HG03342 (cell line): ENCODE measurements at regions not wholly inside any gene's neighbourhood (a gene's known extent, or its start where the extent isn't known, plus 50 kb on each side); places are given as distances from the start of the nearest gene placed in this dataset.
"Not testable (repeated sequence)": the region's sequence is repeated elsewhere in the genome, so short reads cannot be mapped to it uniquely, and the experiment has no call there.

Experiments used
- ATAC-seq: cut with Tn5 transposase; IDR thresholded peaks from one replicate; pipeline ENCODE4 v1.9.1; 2021; ENCODE audit warnings: mild to moderate bottlenecking, moderate library complexity; ENCODE audit not compliant: unreplicated experiment

- no peak for ATAC-seq
These were observed 249.6 kb upstream of the B3GAT1 start for GRCh38 chr11:134661660-134662059.

GRCh38 chr11:134660416-134660815 lies 248.4 kb upstream of the B3GAT1 start:
- ATAC-seq = no peak

DNA sequence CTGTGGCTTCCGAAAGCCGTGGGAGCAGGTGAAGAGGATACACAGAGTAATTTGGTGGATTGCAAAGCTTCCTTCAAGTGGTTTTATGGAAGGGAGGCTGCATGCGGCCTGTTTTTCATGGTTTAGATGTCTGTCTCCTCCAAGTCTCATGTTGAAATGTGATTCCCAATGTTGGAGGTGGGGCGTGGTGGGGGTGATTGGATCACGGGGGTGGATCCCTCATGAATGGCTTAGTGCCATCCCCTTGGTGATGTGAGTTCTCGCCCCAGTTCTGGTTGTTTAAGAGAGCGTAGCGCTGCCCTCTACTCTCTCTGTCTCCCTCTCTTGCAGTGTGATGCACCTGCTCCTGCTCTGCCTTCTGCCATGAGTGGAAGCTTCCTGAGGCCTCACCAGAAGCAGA lies 247.8 kb upstream of the B3GAT1 start:
- ATAC-seq = no peak

GRCh38 chr11:134658481-134659225 lies 246.6 kb upstream of the B3GAT1 start:
- ATAC-seq = no peak

- ATAC-seq = no peak
These were observed 245.6 kb upstream of the B3GAT1 start for GRCh38 chr11:134657631-134658030.

DNA sequence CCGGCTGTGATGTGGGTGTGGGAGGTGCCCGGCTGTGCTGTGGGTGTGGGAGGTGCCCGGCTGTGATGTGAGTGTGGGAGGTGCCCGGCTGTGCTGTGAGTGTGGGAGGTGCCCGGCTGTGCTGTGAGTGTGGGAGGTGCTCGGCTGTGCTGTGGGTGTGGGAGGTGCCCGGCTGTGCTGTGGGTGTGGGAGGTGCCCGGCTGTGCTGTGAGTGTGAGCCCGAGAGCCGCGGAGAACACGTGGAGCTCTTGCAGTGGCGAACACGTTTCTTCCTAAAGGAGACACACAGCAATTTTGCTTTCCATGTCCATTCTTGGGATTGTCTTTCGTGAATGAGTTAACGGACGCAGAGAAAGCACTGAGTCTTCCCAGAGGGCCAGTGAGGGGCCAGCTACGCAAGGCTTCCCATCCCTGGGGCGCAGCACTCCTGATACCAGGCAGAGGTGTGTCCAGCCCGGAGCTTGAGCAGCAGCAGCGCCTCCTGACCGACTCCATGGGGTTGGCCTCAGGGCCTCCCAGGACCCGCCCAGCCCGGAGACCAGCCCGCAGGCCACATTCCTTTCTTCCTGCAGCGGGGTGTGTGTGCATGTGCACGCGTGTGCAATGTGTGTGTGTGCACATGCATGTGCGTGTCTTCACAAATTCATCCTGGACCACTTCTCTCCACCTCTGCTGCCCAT lies 245.0 kb upstream of the B3GAT1 start:
- no peak for ATAC-seq

- ATAC-seq = not testable (repeated sequence)
These were observed 244.2 kb upstream of the B3GAT1 start for GRCh38 chr11:134656086-134656840.

- no peak for ATAC-seq
These were observed 243.3 kb upstream of the B3GAT1 start for GRCh38 chr11:134655189-134655989.

DNA sequence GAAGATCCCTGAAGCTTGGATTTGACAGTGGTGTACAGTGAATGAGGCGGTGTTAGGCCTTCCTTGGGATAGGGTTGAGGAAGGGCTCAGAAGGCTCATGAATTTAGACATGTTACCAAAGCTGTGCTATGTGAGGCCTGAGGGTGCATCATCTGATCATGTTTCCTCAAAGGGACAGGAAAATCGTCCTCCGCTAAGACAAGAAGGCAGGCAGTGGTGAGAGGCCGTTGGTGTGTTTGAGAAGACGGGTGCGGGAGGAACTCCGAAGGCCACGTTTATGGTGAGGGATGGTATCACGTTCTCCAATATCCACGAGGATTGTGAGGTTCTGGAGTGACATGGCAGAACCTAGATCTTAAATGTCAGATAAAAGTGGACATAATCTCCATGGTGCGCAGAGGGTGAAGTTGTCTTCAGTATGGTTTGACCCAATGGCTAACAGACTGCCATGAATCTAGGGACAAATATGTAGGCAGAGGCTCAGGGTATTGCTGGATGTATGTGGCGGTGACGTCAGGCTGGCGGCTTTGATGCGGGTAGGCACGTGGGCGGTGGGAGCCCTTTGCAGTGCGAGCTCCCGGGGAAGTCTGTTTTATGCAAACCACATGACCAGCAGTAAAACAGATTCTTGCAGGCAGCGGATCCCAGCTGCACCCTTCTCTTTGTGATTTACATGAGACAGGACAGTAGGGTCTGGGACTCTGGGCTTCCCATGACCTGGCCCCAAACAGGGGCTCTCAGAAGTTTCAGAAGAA lies 242.3 kb upstream of the B3GAT1 start:
- no peak for ATAC-seq

- ATAC-seq = no peak
These were observed 240.7 kb upstream of the B3GAT1 start for GRCh38 chr11:134652586-134653255.

- ATAC-seq = no peak
These were observed 235.2 kb upstream of the B3GAT1 start for GRCh38 chr11:134647066-134647743.

DNA sequence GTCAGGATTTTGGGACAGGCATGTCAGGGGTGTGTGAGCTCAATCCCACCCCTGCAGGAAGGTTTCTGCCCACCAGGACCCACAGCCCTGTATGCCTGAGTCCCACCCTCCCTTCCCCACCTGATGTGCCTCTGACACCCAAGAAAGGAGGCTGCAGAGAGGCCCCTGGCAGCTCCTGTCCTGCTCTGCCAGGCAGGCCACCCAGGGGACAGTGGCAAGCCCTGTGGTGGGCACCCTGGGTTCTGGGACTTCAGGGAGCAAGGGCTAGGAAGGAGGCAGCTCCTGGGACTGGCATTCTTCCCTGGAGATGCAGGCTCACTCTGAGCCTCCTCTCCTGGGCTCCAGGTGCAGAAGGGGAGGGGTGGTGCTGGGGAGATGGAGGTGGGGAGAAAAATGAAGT lies 234.5 kb upstream of the B3GAT1 start:
- ATAC-seq = no peak

DNA sequence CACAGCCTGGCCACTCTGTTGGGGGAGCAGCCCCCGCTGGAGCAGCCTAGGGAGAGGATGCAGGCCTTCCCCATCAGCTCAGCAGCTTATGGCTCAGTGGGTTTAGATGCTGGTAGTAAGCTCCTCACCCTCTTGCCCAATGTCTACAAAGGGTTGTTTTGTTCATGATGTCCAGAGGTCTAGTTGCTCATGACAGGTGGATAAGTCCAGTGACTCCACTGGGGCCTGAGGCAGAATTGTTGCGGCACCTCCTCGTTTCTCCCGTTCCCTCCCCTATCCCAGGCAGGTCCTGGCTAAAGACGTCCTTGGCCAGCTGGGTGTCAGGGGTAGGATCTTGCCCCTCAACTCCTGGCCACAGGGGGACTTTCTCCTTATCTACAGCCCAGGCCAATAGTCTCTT lies 233.5 kb upstream of the B3GAT1 start:
- no peak for ATAC-seq

GRCh38 chr11:134644476-134645456 lies 232.7 kb upstream of the B3GAT1 start:
- ATAC-seq = no peak

DNA sequence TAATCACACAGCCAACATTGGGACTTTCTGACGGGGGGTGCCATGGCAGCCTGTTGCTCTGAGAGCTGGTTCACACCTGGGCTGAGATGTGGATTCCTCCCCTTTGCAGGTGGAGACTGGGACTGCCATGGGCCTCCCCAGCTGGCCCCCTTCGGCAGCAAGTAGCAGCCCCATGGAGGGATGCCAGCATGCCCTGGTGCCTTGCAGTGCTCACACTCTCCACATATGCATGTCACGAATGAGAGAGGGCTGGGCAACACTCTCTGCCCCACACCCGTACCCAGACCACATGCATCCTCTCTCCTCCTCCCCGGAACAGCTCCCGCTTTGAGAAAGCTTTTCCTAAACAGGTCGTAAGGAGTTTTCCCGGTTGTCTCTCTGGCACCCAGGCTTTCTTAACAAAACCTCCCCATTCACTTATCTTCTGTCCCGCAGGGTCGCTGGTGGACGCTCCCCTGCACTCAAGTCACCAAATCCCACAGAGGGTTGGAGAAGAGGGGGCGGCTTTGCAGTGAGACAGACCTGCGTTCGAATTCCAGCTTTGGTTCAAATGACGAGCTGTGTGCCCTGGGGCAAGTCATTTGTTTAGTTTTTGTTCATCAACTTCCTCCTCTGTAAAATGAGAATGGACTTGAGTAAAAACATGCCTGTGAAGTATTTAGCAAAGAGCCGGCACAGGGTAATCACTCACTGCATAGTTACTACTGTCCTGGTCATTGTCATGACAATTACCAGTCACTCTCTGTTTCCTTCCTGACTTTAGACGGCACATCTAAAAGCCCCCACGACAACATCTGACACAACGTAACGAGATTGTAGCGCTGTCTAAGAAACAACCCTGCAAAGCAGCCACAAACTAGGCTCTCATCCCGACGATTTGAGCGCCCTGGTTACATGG lies 231.3 kb upstream of the B3GAT1 start:
- ATAC-seq = no peak

DNA sequence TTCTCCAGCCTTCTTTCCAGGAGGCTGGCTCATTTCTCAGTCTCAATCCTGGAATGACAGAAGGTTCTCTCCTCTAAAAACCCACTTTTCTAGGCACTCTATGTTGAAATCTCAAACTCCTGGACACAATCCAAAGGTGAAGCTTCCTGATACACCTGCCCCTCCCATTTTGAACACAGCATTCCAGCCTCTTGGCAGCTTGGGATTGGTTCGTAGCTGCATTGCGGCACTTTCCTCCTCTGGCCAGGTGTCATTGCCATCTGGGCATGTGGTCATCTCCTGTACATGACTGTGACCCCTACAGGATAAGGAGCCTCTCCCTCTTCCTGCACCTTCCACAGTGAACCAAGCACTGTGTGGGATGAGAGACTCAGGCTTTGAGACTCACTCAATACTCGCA lies 230.2 kb upstream of the B3GAT1 start:
- ATAC-seq = no peak
